ENCODE measurements at regions not wholly inside any gene's neighbourhood (a gene's known extent, or its start where the extent isn't known, plus 50 kb on each side); places are given as distances from the start of the nearest gene placed in this dataset.

- in situ Hi-C loops (cut with MboI; ENCODE audit: low pct_unique_long_range_greater_than_20kb, low sequenced_read_pairs), result no loop called here
- no peak for DNase-seq
Measured at GRCh38 chr18:24799720-24800119, 339.3 kb downstream of the HRH4 start.

- DNase-seq, result no peak
- in situ Hi-C loops (cut with MboI; ENCODE audit: low pct_unique_long_range_greater_than_20kb, low sequenced_read_pairs), result no loop called here
Measured at GRCh38 chr18:24801001-24801400, 340.6 kb downstream of the HRH4 start.

GRCh38 chr18:24802456-24802855, 342.0 kb downstream of the HRH4 start:
- in situ Hi-C loops (cut with MboI; ENCODE audit: low pct_unique_long_range_greater_than_20kb, low sequenced_read_pairs), result no loop called here
- DNase-seq, result no peak

GRCh38 chr18:24805156-24805555, 344.7 kb downstream of the HRH4 start:
- DNase-seq, result no peak
- in situ Hi-C loops (cut with MboI; ENCODE audit: low pct_unique_long_range_greater_than_20kb, low sequenced_read_pairs), result no loop called here

- no peak for DNase-seq
- in situ Hi-C loops (cut with MboI; ENCODE audit: low pct_unique_long_range_greater_than_20kb, low sequenced_read_pairs), result no loop called here
Measured at GRCh38 chr18:24809173-24809950, 348.9 kb downstream of the HRH4 start.

- in situ Hi-C loops (cut with MboI; ENCODE audit: low pct_unique_long_range_greater_than_20kb, low sequenced_read_pairs), result no loop called here
- DNase-seq, result no peak
Measured at GRCh38 chr18:24810561-24811305, 350.3 kb downstream of the HRH4 start.

- DNase-seq, result no peak
- in situ Hi-C loops (cut with MboI; ENCODE audit: low pct_unique_long_range_greater_than_20kb, low sequenced_read_pairs), result no loop called here
Measured at GRCh38 chr18:24811950-24812681, 351.7 kb downstream of the HRH4 start.

- DNase-seq, result no peak
- in situ Hi-C loops (cut with MboI; ENCODE audit: low pct_unique_long_range_greater_than_20kb, low sequenced_read_pairs), result no loop called here
Measured at GRCh38 chr18:24814521-24814920, 354.1 kb downstream of the HRH4 start.

GRCh38 chr18:24817150-24817549, 356.7 kb downstream of the HRH4 start:
- in situ Hi-C loops (cut with MboI; ENCODE audit: low pct_unique_long_range_greater_than_20kb, low sequenced_read_pairs), result no loop called here
- DNase-seq, result no peak

GRCh38 chr18:24817587-24818371, 357.3 kb downstream of the HRH4 start:
- in situ Hi-C loops (cut with MboI; ENCODE audit: low pct_unique_long_range_greater_than_20kb, low sequenced_read_pairs), result no loop called here
- no peak for DNase-seq

GRCh38 chr18:24818441-24818840, 358.0 kb downstream of the HRH4 start:
- no peak for DNase-seq
- in situ Hi-C loops (cut with MboI; ENCODE audit: low pct_unique_long_range_greater_than_20kb, low sequenced_read_pairs), result no loop called here

GRCh38 chr18:24819141-24819890, 358.9 kb downstream of the HRH4 start:
- in situ Hi-C loops (cut with MboI; ENCODE audit: low pct_unique_long_range_greater_than_20kb, low sequenced_read_pairs), result no loop called here
- DNase-seq, result no peak

- in situ Hi-C loops (cut with MboI; ENCODE audit: low pct_unique_long_range_greater_than_20kb, low sequenced_read_pairs), result no loop called here
Measured at GRCh38 chr18:24825397-24825796, 365.0 kb downstream of the HRH4 start.

GRCh38 chr18:24826605-24827004, 366.2 kb downstream of the HRH4 start:
- no peak for DNase-seq
- in situ Hi-C loops (cut with MboI; ENCODE audit: low pct_unique_long_range_greater_than_20kb, low sequenced_read_pairs), result no loop called here

More at GRCh38 chr18:24825397-24825796, 365.0 kb downstream of the HRH4 start:
- DNase-seq, result no peak

- DNase-seq, result no peak
- in situ Hi-C loops (cut with MboI; ENCODE audit: low pct_unique_long_range_greater_than_20kb, low sequenced_read_pairs), result no loop called here
Measured at GRCh38 chr18:24827501-24827900, 367.1 kb downstream of the HRH4 start.

- no peak for DNase-seq
- in situ Hi-C loops (cut with MboI; ENCODE audit: low pct_unique_long_range_greater_than_20kb, low sequenced_read_pairs), result no loop called here
Measured at GRCh38 chr18:24831081-24831480, 370.6 kb downstream of the HRH4 start.

- in situ Hi-C loops (cut with MboI; ENCODE audit: low pct_unique_long_range_greater_than_20kb, low sequenced_read_pairs), result no loop called here
- DNase-seq, result no peak
Measured at GRCh38 chr18:24831871-24832665, 371.6 kb downstream of the HRH4 start.

- DNase-seq, result no peak
- in situ Hi-C loops (cut with MboI; ENCODE audit: low pct_unique_long_range_greater_than_20kb, low sequenced_read_pairs), result no loop called here
Measured at GRCh38 chr18:24835751-24836150, 375.3 kb downstream of the HRH4 start.

Measured in KBM-7 (cell line).